CD4-positive, alpha-beta T cell treated with Interleukin-4 for 4 hours (primary cell): ENCODE measurements at regions not wholly inside any gene's neighbourhood (a gene's known extent, or its start where the extent isn't known, plus 50 kb on each side); places are given as distances from the start of the nearest gene placed in this dataset.

Experiments
- DNase-seq: peaks from one replicate; pipeline ENCODE4 v3.0.0-alpha.2; 2020

DNA sequence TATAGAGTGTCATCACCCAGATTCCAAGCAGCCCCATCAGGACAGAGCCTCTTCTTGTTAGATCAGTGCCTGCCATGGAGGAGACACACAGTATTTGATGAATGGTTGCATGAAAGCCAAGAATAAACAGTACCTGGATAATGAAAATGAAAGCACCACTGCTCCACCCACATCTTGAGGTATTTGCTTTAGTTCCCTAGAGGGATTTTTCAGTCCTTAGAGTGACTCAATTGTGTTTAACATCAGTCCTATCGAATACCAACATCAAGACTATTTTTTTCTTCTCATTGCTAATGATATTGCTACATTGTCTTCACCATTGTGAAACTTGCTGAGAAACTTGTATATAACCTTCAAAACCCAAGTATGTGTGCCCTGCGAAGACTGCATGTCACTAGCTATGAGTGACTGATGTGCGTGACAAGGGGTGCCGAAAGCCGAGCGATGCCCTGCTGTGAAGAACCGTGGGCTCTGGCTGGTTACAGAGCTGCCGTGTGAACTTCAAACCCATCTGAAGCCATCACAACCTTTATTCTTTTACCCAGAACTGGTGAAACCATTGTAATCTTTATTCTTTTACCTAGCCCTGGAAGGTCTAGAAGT lies 211.3 kb upstream of the FAT1 start:
- DNase-seq = no peak

DNA sequence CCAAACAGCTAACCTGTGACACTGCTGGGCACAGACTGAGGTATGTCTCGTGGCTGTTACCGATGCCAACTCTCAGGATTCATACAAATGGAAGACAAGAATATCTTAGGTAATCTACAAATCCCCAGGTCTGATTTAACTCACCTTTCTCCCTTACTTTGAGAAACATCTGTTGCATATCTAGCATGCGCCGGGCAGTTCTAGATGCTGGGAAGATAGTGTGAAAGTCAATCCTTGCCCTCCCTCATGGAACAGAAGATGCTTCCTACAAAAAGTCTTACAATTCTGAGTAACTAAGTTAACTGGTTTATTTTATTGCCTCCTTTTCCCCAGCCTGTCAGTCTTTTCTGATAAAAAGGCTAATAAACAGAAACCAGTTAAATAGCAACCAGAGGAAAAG lies 212.2 kb upstream of the FAT1 start:
- DNase-seq = no peak

DNA sequence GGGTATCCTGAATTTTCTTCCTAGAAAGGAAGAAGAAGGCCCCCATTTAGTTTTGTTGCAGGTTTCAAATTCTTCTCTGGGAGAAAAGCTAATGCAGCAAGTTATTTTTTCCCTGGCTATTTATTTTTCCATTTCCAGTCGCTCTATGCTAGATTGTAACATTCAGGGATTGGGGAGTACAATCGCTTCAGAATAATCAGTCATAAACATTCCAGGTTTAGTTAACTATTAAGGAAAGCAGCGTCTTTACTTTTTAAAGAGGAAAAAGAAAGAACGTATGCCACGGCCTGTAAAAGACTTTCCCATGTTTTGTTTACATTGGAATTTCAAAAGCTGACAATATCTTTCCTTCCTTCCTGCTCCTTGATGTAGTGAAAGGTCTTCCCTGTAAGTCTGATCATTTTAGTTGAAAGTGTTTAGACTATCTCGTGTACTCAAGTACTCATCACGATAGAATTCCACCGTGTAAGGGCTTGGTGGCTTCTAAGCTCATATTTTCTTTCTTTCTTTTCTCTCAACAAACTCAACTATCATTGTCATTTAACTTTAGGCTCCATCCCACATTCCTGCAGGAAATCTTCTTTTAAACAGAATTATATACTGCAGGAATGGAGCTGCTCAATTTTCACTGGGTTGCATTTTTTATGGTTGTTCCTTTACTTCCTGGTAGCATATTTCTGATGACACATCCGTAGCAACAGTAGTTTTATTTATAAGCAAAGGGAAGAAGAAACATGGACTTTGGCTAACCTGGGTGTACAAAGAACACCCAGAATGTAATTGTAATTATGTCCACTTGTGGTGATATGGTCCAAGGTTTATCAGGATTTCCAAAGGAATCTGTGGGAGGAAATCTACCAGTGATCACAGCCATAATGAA lies 213.1 kb upstream of the FAT1 start:
- DNase-seq = no peak

DNA sequence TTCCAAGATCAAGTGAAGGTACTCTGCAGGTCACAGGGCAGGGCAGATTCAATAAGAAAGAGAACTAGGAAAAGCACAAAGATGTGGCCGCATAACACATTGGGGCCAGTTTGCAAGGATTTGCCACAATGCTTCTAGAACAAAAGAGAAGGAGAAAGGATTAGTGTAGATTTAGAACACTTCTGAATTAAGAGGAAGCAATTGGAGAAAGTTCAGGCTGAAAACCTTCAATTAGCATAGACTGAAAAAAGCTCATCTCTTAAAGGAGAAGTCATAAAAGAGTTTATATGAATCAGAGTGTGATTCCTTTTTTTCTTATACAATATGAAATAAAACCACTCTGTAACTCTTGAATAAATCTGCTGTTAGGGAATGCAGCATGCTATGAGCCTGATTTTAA lies 215.6 kb upstream of the FAT1 start:
- DNase-seq = no peak

DNA sequence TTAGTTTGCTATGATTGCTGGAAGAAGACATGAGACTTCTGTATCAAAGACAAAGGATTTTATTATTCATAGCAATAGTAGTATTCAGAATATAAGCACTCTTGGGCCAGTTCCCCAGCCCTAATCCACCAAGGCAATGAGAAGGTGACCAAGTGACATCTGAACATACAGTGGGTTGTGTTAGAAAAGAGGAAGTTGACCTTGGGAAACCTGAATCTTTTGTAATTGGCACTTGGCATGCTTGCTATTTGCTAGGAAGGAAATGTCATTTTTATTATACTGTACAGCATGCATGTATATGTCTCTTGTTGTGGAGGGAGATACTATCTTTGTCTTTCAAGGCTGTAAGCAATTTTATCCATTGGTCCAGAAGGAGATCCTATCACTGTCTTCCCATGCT lies 216.1 kb upstream of the FAT1 start:
- no peak for DNase-seq

DNA sequence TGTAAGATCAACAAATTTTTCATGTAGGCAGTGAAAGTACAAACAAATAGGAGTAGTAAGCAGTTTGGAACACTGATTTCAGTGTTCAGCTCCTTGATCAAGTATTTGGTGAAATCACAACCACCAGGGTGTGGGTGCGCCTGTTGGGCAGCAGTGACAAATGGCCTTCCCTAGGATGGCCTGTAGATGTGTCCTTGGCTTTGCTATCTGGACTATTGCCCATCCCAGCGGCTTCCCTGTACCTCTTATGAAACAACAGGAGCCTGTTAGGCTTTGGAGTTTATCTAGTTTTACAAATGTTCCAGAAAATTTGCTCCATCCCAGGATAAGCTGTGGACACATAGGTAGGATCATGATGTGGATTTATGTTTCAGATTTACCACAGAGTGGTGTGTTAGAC lies 216.8 kb upstream of the FAT1 start:
- DNase-seq = no peak

DNA sequence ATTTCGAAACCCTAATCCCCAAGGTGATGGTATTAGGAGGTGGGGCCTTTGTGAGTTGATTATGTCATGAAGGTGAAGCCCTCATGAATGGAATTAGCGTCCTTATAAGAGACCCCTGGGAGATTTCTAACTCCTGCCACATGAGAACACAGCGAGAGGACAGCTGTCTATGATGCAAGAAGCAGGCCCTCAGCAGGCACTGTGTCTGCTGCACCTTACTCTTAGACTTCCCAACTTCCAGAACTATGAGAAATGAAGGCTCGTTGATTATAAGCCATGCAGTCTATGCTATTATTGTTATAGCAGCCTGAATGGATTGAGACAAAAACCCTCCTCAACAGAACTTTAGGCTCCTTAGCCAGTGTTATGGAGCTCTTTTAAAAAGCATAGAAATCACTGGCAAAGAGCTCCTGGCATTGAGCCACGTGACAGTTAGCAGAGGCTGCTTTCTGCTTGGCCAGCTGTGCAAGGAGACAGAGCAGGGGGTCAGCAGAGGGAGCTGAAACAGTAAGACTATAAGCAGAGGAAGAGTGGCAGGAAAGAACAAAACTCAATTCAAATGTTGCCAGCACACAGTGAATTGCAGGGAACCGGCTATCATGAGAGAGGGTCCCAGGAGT lies 219.2 kb upstream of the FAT1 start:
- DNase-seq = no peak

DNA sequence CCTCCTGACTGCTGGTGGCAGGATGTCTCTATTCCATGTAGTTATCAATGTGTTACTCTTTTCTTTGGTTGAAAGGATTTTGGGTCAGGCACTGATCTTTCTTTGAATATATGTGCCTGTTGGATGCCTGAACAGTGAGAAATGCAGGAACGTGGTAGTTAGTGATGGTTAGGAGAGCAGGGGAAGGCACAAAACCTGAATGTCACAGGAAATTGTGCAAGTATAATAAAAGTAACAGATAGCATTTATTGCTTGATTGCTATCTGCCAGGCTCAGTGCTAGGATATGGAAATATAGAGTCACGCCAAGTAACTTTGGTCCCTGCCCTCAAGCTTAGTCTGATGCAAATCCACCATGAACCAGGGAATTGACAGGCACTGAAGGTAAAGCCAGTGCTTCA lies 219.8 kb upstream of the FAT1 start:
- DNase-seq = no peak

DNA sequence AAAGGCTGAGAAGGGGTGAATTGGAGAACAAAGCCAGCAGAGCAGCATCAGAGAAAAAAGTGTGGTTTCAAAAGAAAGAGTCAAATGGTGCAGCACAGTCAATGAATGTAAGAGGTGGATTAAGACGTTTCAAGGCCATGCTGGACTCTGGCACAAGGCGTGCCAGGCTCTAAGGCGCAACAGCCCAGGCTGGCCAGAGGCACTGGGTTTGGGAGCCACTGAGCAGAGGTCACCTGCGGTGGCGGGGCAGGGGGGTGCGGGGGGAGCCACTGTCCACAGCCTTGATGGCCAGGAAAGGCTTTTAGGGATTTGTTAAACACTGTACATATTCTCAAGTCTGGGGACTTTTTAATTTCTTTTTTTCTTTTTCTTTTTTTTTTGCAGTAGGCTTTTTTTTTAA lies 222.5 kb upstream of the FAT1 start:
- DNase-seq = no peak

DNA sequence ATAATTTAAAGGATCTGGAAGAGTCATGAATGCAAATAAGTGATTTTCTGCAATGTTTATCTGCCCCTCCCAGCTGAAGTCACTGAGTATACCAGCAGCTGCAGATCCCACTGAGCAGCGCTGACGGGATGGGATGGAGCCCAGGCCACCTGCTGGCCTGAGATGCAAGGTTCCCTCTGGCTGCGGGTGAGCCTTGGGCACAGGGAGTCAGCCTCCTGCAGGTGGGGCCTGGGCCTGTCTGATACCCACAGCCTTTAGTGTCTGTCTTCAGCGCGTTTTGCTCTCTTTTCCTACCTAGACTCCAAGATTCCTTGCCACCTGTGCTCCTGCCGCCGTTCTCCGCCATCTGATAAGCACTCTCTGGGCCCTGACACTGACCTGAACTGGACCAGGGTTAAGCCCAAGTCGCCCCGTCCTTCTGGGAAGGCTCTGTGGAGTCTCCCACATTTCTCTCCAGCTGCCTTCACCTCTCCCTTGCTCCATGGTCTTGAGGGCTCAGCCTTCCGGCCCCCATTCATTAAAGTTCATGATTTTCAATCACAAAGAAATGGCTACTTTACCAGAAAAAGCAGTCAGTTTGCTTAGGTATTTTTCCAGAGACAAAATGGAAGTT lies 223.1 kb upstream of the FAT1 start:
- DNase-seq = no peak

DNA sequence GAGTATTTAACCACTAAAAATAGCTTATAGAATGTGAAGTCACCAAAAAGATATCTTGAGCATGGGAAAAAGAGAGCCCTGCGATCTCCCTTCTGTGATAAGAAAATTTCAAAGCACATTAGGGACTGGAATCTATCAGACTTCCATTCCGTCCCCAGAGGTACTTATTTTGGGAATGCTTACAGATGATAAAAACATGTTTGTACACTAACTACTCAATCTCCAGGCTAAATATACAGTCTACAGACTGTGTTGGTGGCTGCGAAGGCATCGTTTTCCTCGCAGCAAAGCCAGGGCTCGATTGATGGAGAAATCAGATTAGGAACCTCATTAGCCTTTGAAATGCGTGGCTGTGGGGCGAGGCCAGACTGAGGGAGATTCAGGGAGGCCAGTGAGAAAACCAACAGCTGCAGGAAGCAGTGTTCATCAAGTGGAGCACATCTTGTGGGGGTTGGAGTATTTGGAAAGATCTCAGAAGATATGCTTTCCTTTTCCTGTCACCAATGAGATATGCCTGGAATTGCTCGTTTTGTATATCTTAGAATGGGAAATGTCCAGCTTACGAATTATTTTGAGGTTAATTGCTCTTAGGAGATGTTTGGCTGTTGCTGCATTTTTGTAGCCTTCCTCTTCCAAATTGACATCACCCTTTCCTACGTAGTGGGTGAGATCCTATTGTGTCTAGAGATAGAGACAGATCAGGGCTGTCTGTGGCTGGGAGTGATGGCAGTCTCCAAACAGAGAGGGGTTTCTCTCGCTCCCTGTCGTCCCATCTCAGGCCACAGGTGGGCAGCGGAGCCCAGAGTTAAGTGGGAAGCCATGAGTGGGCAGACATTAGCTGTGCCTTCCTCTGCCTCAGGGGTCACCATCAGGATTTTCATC lies 224.9 kb upstream of the FAT1 start:
- no peak for DNase-seq

DNA sequence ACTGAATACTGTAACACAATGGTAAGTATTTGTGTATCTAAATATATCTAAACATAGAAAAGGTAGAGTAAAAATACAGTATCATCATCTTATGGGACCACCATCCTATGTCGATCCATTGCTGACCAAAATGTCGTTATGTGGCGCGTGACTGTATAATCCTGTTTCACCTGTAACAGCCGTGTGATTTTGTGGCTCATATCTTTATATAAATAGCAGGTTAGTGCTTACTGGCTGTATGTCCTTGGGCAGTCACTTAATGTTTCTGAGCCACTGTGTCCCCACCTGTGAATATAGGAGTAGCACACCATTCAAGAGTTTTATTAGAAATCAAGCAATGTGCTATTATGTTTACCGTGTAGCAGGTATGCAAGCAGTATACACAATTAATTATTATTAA lies 226.2 kb upstream of the FAT1 start:
- no peak for DNase-seq

DNA sequence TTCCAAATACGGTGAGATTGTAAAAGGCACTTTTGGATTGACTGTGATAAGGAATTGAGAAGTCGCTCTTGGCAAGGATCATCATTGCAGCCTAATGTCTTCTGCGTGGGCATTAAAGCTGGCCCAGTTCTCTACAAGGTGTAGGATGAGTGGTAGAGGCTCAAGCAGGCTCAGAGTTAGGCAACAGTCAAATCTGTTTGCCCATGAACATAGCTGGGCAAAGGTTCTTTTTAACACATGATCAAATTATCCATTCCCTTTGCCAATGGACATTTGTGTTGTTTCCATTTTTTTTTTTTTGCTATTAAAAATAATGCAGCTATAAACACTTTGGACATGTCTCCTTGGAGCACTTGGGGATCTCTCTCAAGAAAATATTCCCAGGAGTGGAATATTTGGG lies 229.1 kb upstream of the FAT1 start:
- no peak for DNase-seq

DNA sequence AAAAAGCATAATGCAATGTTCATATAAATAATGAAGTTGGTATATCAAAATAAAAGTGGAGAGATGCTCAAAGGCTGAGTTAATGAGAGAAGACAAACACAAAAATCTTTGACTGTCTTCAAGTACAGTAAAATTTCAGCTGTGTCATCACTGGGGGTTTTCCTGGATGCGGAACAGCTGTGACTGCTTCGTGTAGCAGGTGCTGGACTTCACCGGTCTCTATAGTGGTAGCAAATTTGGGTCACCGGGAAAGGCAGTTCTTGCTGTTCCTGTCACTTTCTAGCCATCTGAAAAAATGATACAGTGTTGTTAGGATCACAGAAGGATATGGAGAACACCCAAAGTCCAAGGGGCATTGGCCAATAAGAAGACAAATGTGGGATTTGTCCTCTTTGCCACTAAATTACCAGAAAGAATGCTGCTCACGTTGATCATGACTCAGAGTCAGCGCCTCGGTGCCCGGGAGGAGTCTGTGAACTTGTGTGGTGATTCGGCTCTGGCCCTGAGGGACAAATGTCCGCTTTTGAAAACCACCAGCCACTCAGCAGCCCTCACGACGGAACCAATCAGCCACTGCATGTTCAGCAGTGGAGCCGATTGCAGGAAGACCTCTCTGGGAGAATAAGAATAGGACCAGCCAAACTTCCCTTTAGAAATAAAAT lies 230.1 kb upstream of the FAT1 start:
- DNase-seq = no peak

DNA sequence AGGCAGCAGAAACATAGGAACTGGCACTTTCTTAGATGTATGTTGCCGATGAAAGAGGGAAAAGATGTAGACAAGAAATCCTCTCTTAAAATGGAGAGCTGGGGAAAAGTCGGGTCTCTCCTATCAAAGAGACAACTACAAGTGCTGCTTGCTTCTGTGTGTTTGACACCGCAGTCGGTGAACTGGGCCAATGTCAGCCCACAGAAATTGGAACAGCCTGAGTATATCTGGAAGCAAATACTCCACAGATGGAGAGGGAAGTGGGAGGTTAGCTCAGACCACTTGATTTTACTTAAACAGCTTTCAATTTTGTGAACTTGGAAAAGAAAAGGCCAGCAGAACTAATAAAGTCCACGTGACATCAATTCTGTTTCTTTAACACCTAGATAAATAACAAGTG lies 230.9 kb upstream of the FAT1 start:
- no peak for DNase-seq

DNA sequence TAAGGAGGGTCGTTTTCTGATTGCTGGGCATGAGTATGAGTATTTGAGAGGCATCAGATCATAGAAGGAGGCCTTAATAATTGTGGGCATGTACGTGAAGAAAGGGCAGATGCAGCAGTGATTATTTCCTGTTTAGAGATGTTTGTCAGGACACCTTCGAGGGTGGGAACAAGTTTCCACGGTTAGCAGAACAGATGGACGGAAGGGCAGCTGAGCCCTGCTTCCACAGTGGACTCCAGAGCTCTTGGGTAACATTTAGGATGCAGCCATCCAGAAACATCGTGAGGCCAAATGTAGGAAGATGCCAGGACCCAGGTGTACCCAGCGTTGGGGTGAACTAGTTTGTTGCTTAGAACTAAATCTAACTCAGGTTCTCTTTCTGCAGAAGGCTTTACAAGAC lies 231.3 kb upstream of the FAT1 start:
- DNase-seq = no peak

DNA sequence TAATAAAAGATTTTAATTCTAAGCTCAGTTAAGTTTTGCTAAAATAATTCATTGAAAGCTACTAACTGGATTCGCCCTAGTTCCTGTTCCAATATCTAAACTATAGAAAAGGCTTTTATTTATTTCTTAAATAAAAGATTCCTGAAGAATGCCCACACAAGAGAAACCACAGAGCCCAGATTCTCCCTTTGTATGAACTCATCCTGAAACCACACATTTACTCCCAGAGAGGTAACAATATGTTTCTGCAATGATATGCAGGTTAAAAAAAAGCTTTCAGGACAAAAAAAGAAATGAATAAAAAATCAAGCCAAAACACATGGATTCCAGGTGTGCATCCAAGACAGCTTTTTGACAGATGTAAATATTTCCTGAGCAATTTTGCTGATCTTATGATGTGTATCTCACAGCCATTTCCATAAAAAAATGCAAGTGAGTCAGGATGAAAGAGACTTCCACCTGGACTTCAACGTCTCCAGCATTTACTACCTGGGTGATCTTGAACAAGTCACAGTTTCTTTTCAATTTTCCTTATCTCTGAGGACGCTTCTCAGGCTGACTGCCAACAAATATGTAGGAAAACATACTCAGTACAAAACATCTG lies 234.4 kb upstream of the FAT1 start:
- DNase-seq = no peak

DNA sequence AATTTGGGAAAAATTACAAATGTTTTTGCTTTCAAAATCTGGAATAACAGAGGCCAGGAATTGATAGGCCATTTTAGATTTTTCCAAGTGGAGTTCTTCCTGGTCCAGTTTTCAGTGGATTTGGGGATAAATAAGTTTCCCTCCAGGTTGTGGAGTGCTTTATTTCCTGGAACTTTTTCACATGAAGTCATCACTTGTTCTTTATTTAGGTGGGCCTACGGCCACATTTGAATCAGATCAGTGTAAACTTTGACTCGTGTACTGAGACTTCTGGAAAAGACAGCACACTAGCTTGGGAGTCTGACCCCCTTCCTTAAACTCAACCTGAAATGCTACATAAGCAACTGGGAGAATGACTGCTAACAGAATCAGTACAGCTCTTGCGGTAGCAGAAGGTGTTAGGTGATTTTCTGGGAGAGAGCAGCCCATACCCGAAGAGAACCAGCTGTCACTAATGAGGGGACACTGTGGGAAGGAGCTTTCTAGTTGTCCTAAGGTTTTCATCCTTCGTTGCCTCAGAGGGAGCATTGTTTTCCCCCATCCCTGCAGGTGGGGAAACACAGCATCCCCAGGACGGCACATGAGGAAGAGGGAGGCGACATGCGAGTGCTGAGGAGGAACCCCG lies 235.2 kb upstream of the FAT1 start:
- no peak for DNase-seq

DNA sequence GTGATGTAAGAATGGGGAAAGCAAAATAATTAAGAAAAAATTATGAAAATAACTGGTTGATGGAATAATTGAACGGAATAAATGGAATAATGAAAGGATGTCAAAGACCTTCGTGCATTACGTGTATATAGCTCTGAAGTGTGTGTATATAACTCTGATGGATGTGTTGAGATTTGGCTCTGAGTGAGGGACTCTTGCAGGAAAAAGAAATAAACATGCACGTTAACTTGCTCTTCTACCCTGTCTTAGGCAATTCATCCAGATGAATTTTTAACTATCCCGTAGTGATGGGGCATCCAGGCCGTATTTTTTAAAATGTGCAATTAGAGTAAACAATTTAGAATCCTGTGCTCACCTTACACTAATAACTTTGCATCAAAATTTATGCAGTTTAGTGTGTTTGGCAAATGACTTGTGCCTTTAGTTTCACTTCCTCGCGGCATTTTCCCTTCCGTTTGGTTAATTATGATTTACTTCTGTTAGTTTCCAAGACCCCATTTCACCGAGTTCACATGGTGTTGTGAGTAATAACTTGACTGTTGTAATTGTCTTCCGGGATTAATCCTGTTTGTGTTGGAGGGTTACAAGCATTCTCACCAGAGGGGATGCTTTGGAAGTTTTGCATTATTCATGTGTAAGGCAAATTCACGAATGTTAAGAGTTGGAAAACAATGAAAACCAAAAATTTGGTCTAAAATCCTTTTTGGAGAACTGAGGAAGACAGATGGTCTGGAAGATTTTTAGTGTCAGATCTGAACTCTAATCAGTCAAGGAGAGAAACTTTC lies 256.5 kb upstream of the FAT1 start:
- no peak for DNase-seq

DNA sequence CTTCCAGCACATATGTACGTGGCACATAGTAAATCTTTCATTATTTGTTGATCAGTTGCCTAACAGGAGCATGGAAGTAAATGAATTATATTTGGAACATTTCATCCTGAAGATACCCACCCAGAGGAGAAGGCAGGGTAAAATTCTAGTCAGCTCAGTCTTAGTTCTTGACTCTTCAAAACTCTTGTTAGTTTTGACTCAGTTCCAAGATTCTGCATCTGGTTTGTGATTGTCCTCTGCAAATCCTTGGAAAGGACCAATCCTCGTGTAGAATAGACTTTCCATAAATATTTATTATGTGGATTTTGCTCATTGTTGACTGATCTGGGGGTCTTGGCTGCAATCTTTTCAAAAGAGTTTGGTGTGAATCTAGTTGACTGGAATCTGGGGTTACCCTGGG lies 257.5 kb upstream of the FAT1 start:
- DNase-seq = no peak

DNA sequence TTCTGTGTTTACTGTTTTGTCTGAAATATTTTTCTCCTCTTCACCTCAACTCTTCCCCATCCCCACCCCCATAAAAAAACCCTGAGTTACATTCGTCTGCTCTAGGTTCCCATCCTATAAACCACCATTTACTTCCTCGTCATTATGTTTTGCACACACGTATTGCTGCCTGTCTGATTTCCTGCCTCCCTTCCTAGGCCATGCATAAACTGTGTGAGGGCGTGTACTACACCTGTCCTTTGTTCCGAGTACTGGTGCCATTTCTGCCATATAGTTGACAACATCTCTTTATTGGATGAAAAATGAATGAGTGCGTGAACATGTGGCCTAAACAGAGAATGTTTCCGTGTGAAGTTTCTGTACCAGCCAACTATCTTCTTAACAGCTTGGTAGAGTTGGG lies 258.5 kb upstream of the FAT1 start:
- no peak for DNase-seq
